AG08396 (cell line): ENCODE measurements at regions not wholly inside any gene's neighbourhood (a gene's known extent, or its start where the extent isn't known, plus 50 kb on each side); places are given as distances from the start of the nearest gene placed in this dataset.
"Not testable (repeated sequence)": the region's sequence is repeated elsewhere in the genome, so short reads cannot be mapped to it uniquely, and the experiment has no call there.

ENCODE experiments used
- DNase-seq: peaks from one replicate; pipeline ENCODE4 v3.0.0; 2012; ENCODE audit warnings: low spot score, mixed read lengths

GRCh38 chr13:99700468-99700867 lies 199.2 kb downstream of the TM9SF2 start:
- no peak for DNase-seq

- DNase-seq, result no peak
These were observed 197.5 kb downstream of the TM9SF2 start for GRCh38 chr13:99698816-99699099.

GRCh38 chr13:99698010-99698815 lies 196.9 kb downstream of the TM9SF2 start:
- no peak for DNase-seq

- no peak for DNase-seq
These were observed 194.6 kb downstream of the TM9SF2 start for GRCh38 chr13:99695857-99696256.

GRCh38 chr13:99693852-99694611 lies 192.8 kb downstream of the TM9SF2 start:
- DNase-seq, result no peak

GRCh38 chr13:99693351-99693750 lies 192.1 kb downstream of the TM9SF2 start:
- DNase-seq, result no peak

- no peak for DNase-seq
These were observed 191.6 kb downstream of the TM9SF2 start for GRCh38 chr13:99692854-99693253.

- no peak for DNase-seq
These were observed 190.3 kb downstream of the TM9SF2 start for GRCh38 chr13:99691552-99691951.

GRCh38 chr13:99690426-99691174 lies 189.3 kb downstream of the TM9SF2 start:
- no peak for DNase-seq

- no peak for DNase-seq
These were observed 188.7 kb downstream of the TM9SF2 start for GRCh38 chr13:99689955-99690354.

GRCh38 chr13:99688776-99689175 lies 187.5 kb downstream of the TM9SF2 start:
- no peak for DNase-seq

- no peak for DNase-seq
These were observed 186.6 kb downstream of the TM9SF2 start for GRCh38 chr13:99687723-99688397.

GRCh38 chr13:99686944-99687411 lies 185.7 kb downstream of the TM9SF2 start:
- DNase-seq, result no peak

- peak; percentile 13 for DNase-seq
These were observed 184.9 kb downstream of the TM9SF2 start for GRCh38 chr13:99686157-99686572.

GRCh38 chr13:99681695-99682094 lies 180.4 kb downstream of the TM9SF2 start:
- DNase-seq, result no peak

- DNase-seq, result no peak
These were observed 176.1 kb downstream of the TM9SF2 start for GRCh38 chr13:99677116-99677951.

GRCh38 chr13:99671746-99672145 lies 170.5 kb downstream of the TM9SF2 start:
- DNase-seq, result no peak

GRCh38 chr13:99669096-99669495 lies 167.8 kb downstream of the TM9SF2 start:
- not testable (repeated sequence) for DNase-seq

GRCh38 chr13:99666146-99666805 lies 165.0 kb downstream of the TM9SF2 start:
- DNase-seq, result no peak

- no peak for DNase-seq
These were observed 164.4 kb downstream of the TM9SF2 start for GRCh38 chr13:99665711-99666110.

- DNase-seq, result no peak
These were observed 162.6 kb downstream of the TM9SF2 start for GRCh38 chr13:99663908-99664307.
